Astrocyte (in vitro differentiated cells and primary cell): ENCODE measurements at regions not wholly inside any gene's neighbourhood (a gene's known extent, or its start where the extent isn't known, plus 50 kb on each side); places are given as distances from the start of the nearest gene placed in this dataset.

Source experiments
- EZH2 ChIP-seq: IDR thresholded peaks from 2 replicates; pipeline ENCODE4 v1.6.1; 2012; ENCODE audit warnings: mild to moderate bottlenecking, low read length, inconsistent platforms; ENCODE audit not compliant: insufficient read depth
- TF ChIP-seq, protein P1 (sequence below): IDR thresholded peaks from 2 replicates; pipeline ENCODE4 v1.5.1; 2011; ENCODE audit warnings: low read depth, mild to moderate bottlenecking, inconsistent platforms, low read length, moderate library complexity; ENCODE audit not compliant: insufficient read depth

GRCh38 chr11:25529572-25529971 is 802.4 kb upstream of the ANO3 start:
- TF ChIP-seq, protein P1, sequence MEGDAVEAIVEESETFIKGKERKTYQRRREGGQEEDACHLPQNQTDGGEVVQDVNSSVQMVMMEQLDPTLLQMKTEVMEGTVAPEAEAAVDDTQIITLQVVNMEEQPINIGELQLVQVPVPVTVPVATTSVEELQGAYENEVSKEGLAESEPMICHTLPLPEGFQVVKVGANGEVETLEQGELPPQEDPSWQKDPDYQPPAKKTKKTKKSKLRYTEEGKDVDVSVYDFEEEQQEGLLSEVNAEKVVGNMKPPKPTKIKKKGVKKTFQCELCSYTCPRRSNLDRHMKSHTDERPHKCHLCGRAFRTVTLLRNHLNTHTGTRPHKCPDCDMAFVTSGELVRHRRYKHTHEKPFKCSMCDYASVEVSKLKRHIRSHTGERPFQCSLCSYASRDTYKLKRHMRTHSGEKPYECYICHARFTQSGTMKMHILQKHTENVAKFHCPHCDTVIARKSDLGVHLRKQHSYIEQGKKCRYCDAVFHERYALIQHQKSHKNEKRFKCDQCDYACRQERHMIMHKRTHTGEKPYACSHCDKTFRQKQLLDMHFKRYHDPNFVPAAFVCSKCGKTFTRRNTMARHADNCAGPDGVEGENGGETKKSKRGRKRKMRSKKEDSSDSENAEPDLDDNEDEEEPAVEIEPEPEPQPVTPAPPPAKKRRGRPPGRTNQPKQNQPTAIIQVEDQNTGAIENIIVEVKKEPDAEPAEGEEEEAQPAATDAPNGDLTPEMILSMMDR = no peak
- no peak for TF ChIP-seq EZH2
